ENCODE measurements at regions not wholly inside any gene's neighbourhood (a gene's known extent, or its start where the extent isn't known, plus 50 kb on each side); places are given as distances from the start of the nearest gene placed in this dataset.

- no peak for DNase-seq (ENCODE audit: extremely low spot score, unreplicated experiment)
- Mint-ChIP-seq H3K36me3 (peaks cover 12% of the 10 kb centered on the region), H3K4me3 (no peak overlapping the region), H3K4me1 (ENCODE audit: unreplicated experiment) (no peaks in the 10 kb centered on the region), H3K27ac (no peak overlapping the region), H3K9me3 (peaks cover 5% of the 10 kb centered on the region), H3K27me3 (no peaks in the 10 kb centered on the region)
- TF ChIP-seq CTCF (conservative IDR thresholded peaks at IDR 0.05), result no peak
These were observed 253.8 kb upstream of the PMFBP1 start for GRCh38 chr16:72425571-72426341.

- Mint-ChIP-seq H3K4me1 (ENCODE audit: unreplicated experiment) (no peaks in the 10 kb centered on the region), H3K36me3 (peaks cover 12% of the 10 kb centered on the region), H3K9me3 (peaks cover 5% of the 10 kb centered on the region), H3K27me3 (no peaks in the 10 kb centered on the region), H3K4me3 (no peak overlapping the region), H3K27ac (no peak overlapping the region)
- DNase-seq (ENCODE audit: extremely low spot score, unreplicated experiment), result no peak
- TF ChIP-seq CTCF (conservative IDR thresholded peaks at IDR 0.05), result no peak
These were observed 252.8 kb upstream of the PMFBP1 start for GRCh38 chr16:72424757-72425156.

- Mint-ChIP-seq H3K4me1 (ENCODE audit: unreplicated experiment) (no peaks in the 10 kb centered on the region), H3K9me3 (peaks cover 5% of the 10 kb centered on the region), H3K27ac (no peak overlapping the region), H3K36me3 (peaks cover 12% of the 10 kb centered on the region), H3K4me3 (no peak overlapping the region), H3K27me3 (no peaks in the 10 kb centered on the region)
- TF ChIP-seq CTCF (conservative IDR thresholded peaks at IDR 0.05), result no peak
- no peak for DNase-seq (ENCODE audit: extremely low spot score, unreplicated experiment)
These were observed 250.4 kb upstream of the PMFBP1 start for GRCh38 chr16:72422308-72422897.

GRCh38 chr16:72419638-72420037 is 247.7 kb upstream of the PMFBP1 start:
- DNase-seq (ENCODE audit: extremely low spot score, unreplicated experiment), result no peak
- H3K36me3 Mint-ChIP-seq, result peaks cover 11% of the 10 kb centered on the region
- no peak for TF ChIP-seq CTCF (conservative IDR thresholded peaks at IDR 0.05)
- no peaks in the 10 kb centered on the region for H3K4me1 Mint-ChIP-seq (ENCODE audit: unreplicated experiment)
- no peak overlapping the region for H3K27ac Mint-ChIP-seq
- H3K4me3 Mint-ChIP-seq, result no peak overlapping the region
- peaks cover 5% of the 10 kb centered on the region for H3K9me3 Mint-ChIP-seq
- H3K27me3 Mint-ChIP-seq, result no peaks in the 10 kb centered on the region

GRCh38 chr16:72415379-72415778 is 243.4 kb upstream of the PMFBP1 start:
- DNase-seq (ENCODE audit: extremely low spot score, unreplicated experiment), result no peak
- no peaks in the 10 kb centered on the region for H3K27me3 Mint-ChIP-seq
- H3K27ac Mint-ChIP-seq, result no peak overlapping the region
- H3K36me3 Mint-ChIP-seq, result peaks cover 3% of the 10 kb centered on the region
- no peak for TF ChIP-seq CTCF (conservative IDR thresholded peaks at IDR 0.05)
- peaks cover 4% of the 10 kb centered on the region for H3K4me1 Mint-ChIP-seq (ENCODE audit: unreplicated experiment)
- H3K9me3 Mint-ChIP-seq, result no peaks in the 10 kb centered on the region
- no peak overlapping the region for H3K4me3 Mint-ChIP-seq

All from type B pancreatic cell (in vitro differentiated cells).